K562 (cell line): ENCODE measurements at regions not wholly inside any gene's neighbourhood (a gene's known extent, or its start where the extent isn't known, plus 50 kb on each side); places are given as distances from the start of the nearest gene placed in this dataset.

Experiments used
- SOX6 ChIP-seq: fragments of 450-650 bp; IDR thresholded peaks from 2 replicates; pipeline ENCODE4 v1.6.1; 2014; ENCODE audit warnings: mild to moderate bottlenecking
- ZNF282 ChIP-seq: sonication (generic); formaldehyde crosslinking; IDR thresholded peaks from 2 replicates; pipeline ENCODE4 v1.8.1; 2023; ENCODE audit warnings: missing genetic modification reagents
- ZNF316 ChIP-seq: fragments of 450-650 bp; IDR thresholded peaks from 2 replicates; pipeline ENCODE4 v1.6.1; 2016
- ZNF583 ChIP-seq: fragments of 250-450 bp; sonication (Bioruptor Pico); IDR thresholded peaks from 2 replicates; pipeline ENCODE4 v1.4.0; 2020
- TF ChIP-seq, protein P1 (sequence below): fragments of 450-650 bp; formaldehyde crosslinking; IDR thresholded peaks from 2 replicates; pipeline ENCODE4 v1.4.0; 2022; ENCODE audit warnings: missing genetic modification characterization
- TF ChIP-seq, protein P2 (sequence below), 2 experiments: fragments of 450-650 bp in 1 of 2; sonication (generic) in 1 of 2; formaldehyde crosslinking in 1 of 2; IDR thresholded peaks; 2 replicates each; pipeline versions ENCODE4 v1.7.1 to v1.9.0; 2016 to 2022; ENCODE audit warnings: inconsistent platforms in 1 of 2, mild to moderate bottlenecking in 1 of 2, missing genetic modification reagents in 1 of 2

DNA sequence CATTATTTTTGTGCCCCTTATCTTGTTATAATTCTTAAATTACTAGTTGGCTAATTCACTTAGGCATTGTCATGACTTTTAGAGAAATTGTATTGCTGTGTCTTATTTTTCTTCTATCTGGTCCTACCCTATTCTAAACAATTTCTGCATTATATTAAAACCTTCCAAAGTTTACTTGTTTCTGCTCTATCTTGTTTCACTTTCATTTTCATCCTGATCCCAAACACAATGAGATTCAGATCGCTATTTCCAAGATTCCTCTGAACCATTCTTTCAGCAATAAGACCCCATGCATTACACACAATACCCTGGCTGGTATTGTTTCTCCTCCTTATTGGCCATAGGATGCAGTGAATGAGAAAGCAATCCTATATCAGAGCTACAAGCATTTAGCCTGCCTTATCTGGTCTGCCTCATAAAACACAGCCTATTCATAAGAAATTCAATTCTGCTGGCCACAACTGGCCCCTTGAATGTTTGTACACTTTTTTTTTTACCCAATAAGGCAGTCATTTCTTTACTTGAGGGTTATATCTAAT, 69.9 kb upstream of the POU3F2 start (continued):
- TF ChIP-seq ZNF583 (CRISPR knock-in tag) (no peak), SOX6 (no peak), ZNF282 (CRISPR knock-in tag) (no peak), ZNF316 (no peak)
- TF ChIP-seq, protein P1, sequence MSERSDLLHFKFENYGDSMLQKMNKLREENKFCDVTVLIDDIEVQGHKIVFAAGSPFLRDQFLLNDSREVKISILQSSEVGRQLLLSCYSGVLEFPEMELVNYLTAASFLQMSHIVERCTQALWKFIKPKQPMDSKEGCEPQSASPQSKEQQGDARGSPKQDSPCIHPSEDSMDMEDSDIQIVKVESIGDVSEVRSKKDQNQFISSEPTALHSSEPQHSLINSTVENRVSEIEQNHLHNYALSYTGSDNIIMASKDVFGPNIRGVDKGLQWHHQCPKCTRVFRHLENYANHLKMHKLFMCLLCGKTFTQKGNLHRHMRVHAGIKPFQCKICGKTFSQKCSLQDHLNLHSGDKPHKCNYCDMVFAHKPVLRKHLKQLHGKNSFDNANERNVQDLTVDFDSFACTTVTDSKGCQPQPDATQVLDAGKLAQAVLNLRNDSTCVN (CRISPR knock-in tag), result no peak
- TF ChIP-seq, protein P2, sequence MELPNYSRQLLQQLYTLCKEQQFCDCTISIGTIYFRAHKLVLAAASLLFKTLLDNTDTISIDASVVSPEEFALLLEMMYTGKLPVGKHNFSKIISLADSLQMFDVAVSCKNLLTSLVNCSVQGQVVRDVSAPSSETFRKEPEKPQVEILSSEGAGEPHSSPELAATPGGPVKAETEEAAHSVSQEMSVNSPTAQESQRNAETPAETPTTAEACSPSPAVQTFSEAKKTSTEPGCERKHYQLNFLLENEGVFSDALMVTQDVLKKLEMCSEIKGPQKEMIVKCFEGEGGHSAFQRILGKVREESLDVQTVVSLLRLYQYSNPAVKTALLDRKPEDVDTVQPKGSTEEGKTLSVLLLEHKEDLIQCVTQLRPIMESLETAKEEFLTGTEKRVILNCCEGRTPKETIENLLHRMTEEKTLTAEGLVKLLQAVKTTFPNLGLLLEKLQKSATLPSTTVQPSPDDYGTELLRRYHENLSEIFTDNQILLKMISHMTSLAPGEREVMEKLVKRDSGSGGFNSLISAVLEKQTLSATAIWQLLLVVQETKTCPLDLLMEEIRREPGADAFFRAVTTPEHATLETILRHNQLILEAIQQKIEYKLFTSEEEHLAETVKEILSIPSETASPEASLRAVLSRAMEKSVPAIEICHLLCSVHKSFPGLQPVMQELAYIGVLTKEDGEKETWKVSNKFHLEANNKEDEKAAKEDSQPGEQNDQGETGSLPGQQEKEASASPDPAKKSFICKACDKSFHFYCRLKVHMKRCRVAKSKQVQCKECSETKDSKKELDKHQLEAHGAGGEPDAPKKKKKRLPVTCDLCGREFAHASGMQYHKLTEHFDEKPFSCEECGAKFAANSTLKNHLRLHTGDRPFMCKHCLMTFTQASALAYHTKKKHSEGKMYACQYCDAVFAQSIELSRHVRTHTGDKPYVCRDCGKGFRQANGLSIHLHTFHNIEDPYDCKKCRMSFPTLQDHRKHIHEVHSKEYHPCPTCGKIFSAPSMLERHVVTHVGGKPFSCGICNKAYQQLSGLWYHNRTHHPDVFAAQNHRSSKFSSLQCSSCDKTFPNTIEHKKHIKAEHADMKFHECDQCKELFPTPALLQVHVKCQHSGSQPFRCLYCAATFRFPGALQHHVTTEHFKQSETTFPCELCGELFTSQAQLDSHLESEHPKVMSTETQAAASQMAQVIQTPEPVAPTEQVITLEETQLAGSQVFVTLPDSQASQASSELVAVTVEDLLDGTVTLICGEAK (IDR thresholded peaks at IDR 0.05), result no peak
- TF ChIP-seq, protein P2 (CRISPR knock-in tag; IDR thresholded peaks at IDR 0.05), result no peak
